CD14-positive monocyte (primary cell): ENCODE measurements at regions not wholly inside any gene's neighbourhood (a gene's known extent, or its start where the extent isn't known, plus 50 kb on each side); places are given as distances from the start of the nearest gene placed in this dataset.

ENCODE experiments used
- DNase-seq, 3 donors: peaks; one replicate each; pipeline ENCODE4 v3.0.0-alpha.2; 2011 to 2022
- H2AFZ ChIP-seq: 2 replicates; pipeline ENCODE4 v1.6.0; 2012; ENCODE audit warnings: mild to moderate bottlenecking, low read depth, low read length, inconsistent platforms; ENCODE audit not compliant: insufficient read depth, poor library complexity, severe bottlenecking
- H3K27ac ChIP-seq, 2 donors: 1 replicate in 1 of 2; 2 replicates in 1 of 2; pipeline ENCODE4 v1.5.1; 2012 to 2013; ENCODE audit warnings: low read length in 2 of 2, control low read depth in 1 of 2, inconsistent platforms in 1 of 2, low read depth in 1 of 2, mild to moderate bottlenecking in 1 of 2
- H3K27me3 ChIP-seq, 2 donors: one replicate each; pipeline versions ENCODE4 v1.6.0 to v1.6.1; 2011 to 2013; ENCODE audit warnings: low read length in 2 of 2; ENCODE audit not compliant: control insufficient read depth in 2 of 2, insufficient read depth in 2 of 2
- H3K36me3 ChIP-seq, 2 donors: replicated peaks in 1 of 2; 1 replicate in 1 of 2; 2 replicates in 1 of 2; pipeline versions ENCODE4 v1.5.1 to v1.6.1; 2012 to 2013; ENCODE audit warnings: low read length in 2 of 2, control low read depth in 1 of 2, inconsistent platforms in 1 of 2, mild to moderate bottlenecking in 1 of 2; ENCODE audit not compliant: insufficient read depth in 2 of 2, control insufficient read depth in 1 of 2
- H3K4me1 ChIP-seq, 2 donors: 1 replicate in 1 of 2; 2 replicates in 1 of 2; pipeline versions ENCODE4 v1.5.1 to v1.6.1; 2012 to 2013; ENCODE audit warnings: low read length in 2 of 2, control low read depth in 1 of 2, inconsistent platforms in 1 of 2, mild to moderate bottlenecking in 1 of 2, moderate library complexity in 1 of 2; ENCODE audit not compliant: insufficient read depth in 2 of 2, control insufficient read depth in 1 of 2
- H3K4me2 ChIP-seq: replicated peaks from 2 replicates; pipeline ENCODE3; 2012; ENCODE audit warnings: low read length, moderate library complexity, mild to moderate bottlenecking; ENCODE audit not compliant: poor library complexity, severe bottlenecking; ENCODE audit errors: extremely low read depth
- H3K4me3 ChIP-seq, 3 experiments: fragments of 200-600 bp in 1 of 3; sonication (generic) in 1 of 3; replicated peaks in 1 of 3; 1 replicate in 2 of 3; 2 replicates in 1 of 3; pipeline ENCODE4 v1.5.1; 2011 to 2013; ENCODE audit warnings: low read length in 3 of 3, mild to moderate bottlenecking in 3 of 3, control low read depth in 2 of 3, low read depth in 2 of 3, inconsistent platforms in 1 of 3, moderate library complexity in 1 of 3
- H3K79me2 ChIP-seq: 2 replicates; pipeline ENCODE4 v1.6.0; 2012; ENCODE audit warnings: mild to moderate bottlenecking, control low read depth, inconsistent platforms, low read length, moderate library complexity; ENCODE audit not compliant: insufficient read depth
- H3K9ac ChIP-seq: 2 replicates; pipeline ENCODE4 v1.6.0; 2017; ENCODE audit warnings: low read length, mild to moderate bottlenecking; ENCODE audit not compliant: insufficient read depth, poor library complexity, severe bottlenecking
- H3K9me3 ChIP-seq, 2 donors: replicated peaks in 1 of 2; 1 replicate in 1 of 2; 2 replicates in 1 of 2; pipeline versions ENCODE4 v1.5.1 to v1.6.1; 2012 to 2013; ENCODE audit warnings: low read length in 2 of 2, control low read depth in 1 of 2; ENCODE audit not compliant: control insufficient read depth in 1 of 2, insufficient read depth in 1 of 2
- H4K20me1 ChIP-seq: 2 replicates; pipeline ENCODE4 v1.6.0; 2012; ENCODE audit warnings: mild to moderate bottlenecking, low read length, control low read depth, moderate library complexity; ENCODE audit not compliant: insufficient read depth
- H3K27ac Mint-ChIP-seq, 7 donors: one replicate each; pipeline ENCODE4 v1.8.0; 2020; ENCODE audit warnings: mild to moderate bottlenecking in 7 of 7, mixed read lengths in 7 of 7, moderate library complexity in 6 of 7, inconsistent platforms in 2 of 7
- H3K27me3 Mint-ChIP-seq, 3 donors: one replicate each; pipeline ENCODE4 v1.8.0; 2021 to 2022; ENCODE audit warnings: low read depth in 3 of 3, mild to moderate bottlenecking in 3 of 3, mixed read lengths in 3 of 3, moderate library complexity in 3 of 3, inconsistent platforms in 1 of 3
- H3K36me3 Mint-ChIP-seq, 2 donors: one replicate each; pipeline ENCODE4 v1.8.0; 2020; ENCODE audit warnings: mixed read lengths in 2 of 2, inconsistent platforms in 1 of 2, mild to moderate bottlenecking in 1 of 2
- H3K4me1 Mint-ChIP-seq: one replicate; pipeline ENCODE4 v1.8.0; 2020; ENCODE audit warnings: mild to moderate bottlenecking, mixed read lengths
- H3K4me3 Mint-ChIP-seq, 2 donors: one replicate each; pipeline ENCODE4 v1.8.0; 2020; ENCODE audit warnings: mild to moderate bottlenecking in 2 of 2, mixed read lengths in 2 of 2, moderate library complexity in 1 of 2
- H3K9me3 Mint-ChIP-seq, 7 donors: one replicate each; pipeline ENCODE4 v1.8.0; 2020 to 2022; ENCODE audit warnings: mixed read lengths in 7 of 7, mild to moderate bottlenecking in 6 of 7, moderate library complexity in 6 of 7, inconsistent platforms in 2 of 7
- WGBS: methylation state at CpG from one replicate; pipeline ENCODE4 v1.1.5; 2013; ENCODE audit warnings: missing lambda C conversion rate; ENCODE audit not compliant: insufficient coverage; 5-methylcytosine and 5-hydroxymethylcytosine counted together
- intact Hi-C, 2 donors: fragments of 100-400 bp; cut with micrococcal nuclease; formaldehyde crosslinking; loops; one replicate each; pipeline versions ENCODE4 v1.15.0 to v1.15.1; 2023
- TF ChIP-seq, protein P1 (sequence below): fragments of 200-600 bp; IDR thresholded peaks from one replicate; pipeline ENCODE4 v1.8.0; 2022; ENCODE audit warnings: antibody characterized with exemption, mild to moderate bottlenecking

DNA sequence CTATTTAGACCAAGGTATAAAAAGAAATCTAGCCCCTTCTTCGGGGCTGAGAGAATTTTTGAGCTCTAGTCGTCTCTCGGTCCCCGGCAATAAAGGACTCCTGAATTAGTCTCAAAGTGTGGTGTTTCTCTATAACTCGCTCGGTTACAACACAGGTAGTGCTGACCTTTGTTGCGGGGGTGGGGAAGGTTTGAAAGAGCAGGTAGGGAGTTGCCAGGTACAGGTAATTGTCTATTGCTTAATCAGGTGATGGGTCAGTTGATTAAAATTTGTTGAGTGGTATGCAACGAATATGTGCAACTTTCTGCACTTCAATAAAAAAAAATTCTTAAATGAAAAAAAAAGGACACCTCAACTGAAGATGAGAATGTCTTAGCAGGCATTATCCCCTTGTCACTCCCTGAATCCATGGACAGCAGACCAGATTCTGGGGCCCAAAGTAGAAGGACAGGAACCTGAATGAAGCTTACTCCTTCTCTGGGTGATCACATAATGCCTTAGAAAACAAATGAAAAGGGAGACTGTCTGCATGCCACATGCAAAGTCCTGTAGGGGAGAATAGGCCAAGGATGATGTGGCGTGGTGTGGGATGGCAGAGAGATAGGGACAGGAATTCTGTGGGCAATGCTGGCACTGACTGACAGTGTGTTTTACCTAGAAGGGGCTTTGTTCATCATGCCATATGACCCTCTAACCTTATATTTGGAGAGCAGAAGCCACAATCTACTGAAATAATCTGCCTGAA lies 157.6 kb upstream of the OLIG3 start:
- Histone ChIP-seq H3K4me1 (no peaks in the 10 kb centered on the region), H3K4me3 (no peak overlapping the region)
- peaks cover 9 to 42% (median 33%) of the 10 kb centered on the region in 7 donors for H3K9me3 Mint-ChIP-seq

DNA sequence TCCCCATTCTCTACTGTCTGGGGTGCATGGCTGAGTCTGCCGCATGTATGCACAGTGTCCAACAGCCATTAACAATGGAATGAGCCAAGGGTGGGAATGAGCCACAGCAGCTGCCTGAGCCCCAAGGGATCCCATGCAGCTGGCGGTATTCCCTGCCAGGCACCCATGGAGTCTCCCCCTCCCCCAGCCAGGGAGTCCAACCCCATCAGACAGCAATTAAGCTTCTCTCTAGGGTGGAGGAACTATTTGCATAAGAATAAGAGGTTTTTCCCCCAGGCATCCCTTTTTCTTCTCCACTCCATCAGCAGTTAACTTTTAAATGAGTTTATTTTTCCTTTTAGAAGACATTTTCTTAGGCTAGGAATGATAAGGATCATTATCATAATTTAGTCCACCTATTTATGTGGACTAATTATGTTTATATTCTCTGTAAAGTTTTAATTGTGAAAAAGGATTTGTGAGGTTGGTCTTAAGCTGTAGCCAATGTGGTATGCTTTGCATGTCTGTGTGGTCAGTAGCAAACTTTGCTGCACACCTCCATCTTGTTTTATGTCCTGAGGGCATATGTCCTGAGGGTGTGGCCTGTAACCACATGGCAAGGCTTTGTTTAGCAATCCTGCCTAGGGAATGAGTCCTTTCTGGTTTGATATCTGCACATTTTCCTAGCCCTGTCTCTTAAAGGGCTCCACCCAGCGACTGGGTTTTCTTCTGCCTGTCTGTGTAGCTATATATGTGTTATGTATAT lies 158.9 kb upstream of the OLIG3 start:
- no peaks in the 10 kb centered on the region for H3K36me3 Mint-ChIP-seq
- Histone ChIP-seq H3K4me2 (no peak overlapping the region), H3K4me3 (no peak overlapping the region), H2AFZ (no peak overlapping the region), H3K79me2 (no peaks in the 10 kb centered on the region), H4K20me1 (no peaks in the 10 kb centered on the region), H3K9me3 (peaks cover 18 to 42% of the 10 kb centered on the region in 2 donors), H3K27ac (no peak overlapping the region), H3K9ac (no peak overlapping the region), H3K27me3 (no peaks in the 10 kb centered on the region), H3K36me3 (no peaks in the 10 kb centered on the region), H3K4me1 (no peaks in the 10 kb centered on the region)
- intact Hi-C loops, result no loop called here
- DNase-seq, result no peak
- H3K27me3 Mint-ChIP-seq, result peaks cover 2 to 6% (median 2%) of the 10 kb centered on the region in 3 donors
- WGBS, result 88% methylated on average over 1 of the region's 3 CpGs
- H3K27ac Mint-ChIP-seq, result no peak overlapping the region
- no peak overlapping the region for H3K4me3 Mint-ChIP-seq
- TF ChIP-seq, protein P1, sequence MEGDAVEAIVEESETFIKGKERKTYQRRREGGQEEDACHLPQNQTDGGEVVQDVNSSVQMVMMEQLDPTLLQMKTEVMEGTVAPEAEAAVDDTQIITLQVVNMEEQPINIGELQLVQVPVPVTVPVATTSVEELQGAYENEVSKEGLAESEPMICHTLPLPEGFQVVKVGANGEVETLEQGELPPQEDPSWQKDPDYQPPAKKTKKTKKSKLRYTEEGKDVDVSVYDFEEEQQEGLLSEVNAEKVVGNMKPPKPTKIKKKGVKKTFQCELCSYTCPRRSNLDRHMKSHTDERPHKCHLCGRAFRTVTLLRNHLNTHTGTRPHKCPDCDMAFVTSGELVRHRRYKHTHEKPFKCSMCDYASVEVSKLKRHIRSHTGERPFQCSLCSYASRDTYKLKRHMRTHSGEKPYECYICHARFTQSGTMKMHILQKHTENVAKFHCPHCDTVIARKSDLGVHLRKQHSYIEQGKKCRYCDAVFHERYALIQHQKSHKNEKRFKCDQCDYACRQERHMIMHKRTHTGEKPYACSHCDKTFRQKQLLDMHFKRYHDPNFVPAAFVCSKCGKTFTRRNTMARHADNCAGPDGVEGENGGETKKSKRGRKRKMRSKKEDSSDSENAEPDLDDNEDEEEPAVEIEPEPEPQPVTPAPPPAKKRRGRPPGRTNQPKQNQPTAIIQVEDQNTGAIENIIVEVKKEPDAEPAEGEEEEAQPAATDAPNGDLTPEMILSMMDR, result no peak
- no peaks in the 10 kb centered on the region for H3K4me1 Mint-ChIP-seq
- H3K9me3 Mint-ChIP-seq, result peaks cover 9 to 47% (median 35%) of the 10 kb centered on the region in 7 donors

More for the DNA sequence above, 157.6 kb upstream of the OLIG3 start:
- intact Hi-C loops, result no loop called here
- no peak overlapping the region for H3K4me3 Mint-ChIP-seq
- DNase-seq, result no peak
- Histone ChIP-seq H3K4me2 (no peak overlapping the region), H3K27ac (no peak overlapping the region), H3K79me2 (no peaks in the 10 kb centered on the region), H2AFZ (no peak overlapping the region), H3K36me3 (no peaks in the 10 kb centered on the region), H4K20me1 (no peaks in the 10 kb centered on the region), H3K27me3 (no peaks in the 10 kb centered on the region), H3K9me3 (peaks cover 18 to 41% of the 10 kb centered on the region in 2 donors), H3K9ac (no peak overlapping the region)
- H3K27me3 Mint-ChIP-seq, result peaks cover 2 to 6% (median 2%) of the 10 kb centered on the region in 3 donors
- TF ChIP-seq, protein P1, result no peak
- H3K27ac Mint-ChIP-seq, result no peak overlapping the region
- 94% methylated on average over 7 of the region's 9 CpGs for WGBS
- no peaks in the 10 kb centered on the region for H3K36me3 Mint-ChIP-seq
- H3K4me1 Mint-ChIP-seq, result no peaks in the 10 kb centered on the region
